ENCODE measurements at regions not wholly inside any gene's neighbourhood (a gene's known extent, or its start where the extent isn't known, plus 50 kb on each side); places are given as distances from the start of the nearest gene placed in this dataset.

- Histone ChIP-seq H3K56ac (replicated peaks; ENCODE audit: insufficient read length, low read depth, low read length) (no peak overlapping the region), H3K23me2 (ENCODE audit: low read depth, low read length) (no peaks in the 10 kb centered on the region; the same call in 1 of the 2 replicates), H3K4me1 (replicated peaks in 1 of 4; ENCODE audit: control insufficient read depth in 3 of 4, insufficient read depth in 4 of 4, low read length in 3 of 4) (no peaks in the 10 kb centered on the region), H2AFZ (ENCODE audit: low read length) (no peak overlapping the region), H2BK20ac (ENCODE audit: low read length) (no peak overlapping the region), H3K4me3 (ENCODE audit: extremely low read depth in 1 of 4, insufficient read depth in 2 of 4, low read depth in 3 of 4, low read length in 4 of 4) (no peak overlapping the region), H3K4me2 (ENCODE audit: insufficient read depth in 1 of 2, low read depth in 2 of 2, low read length in 2 of 2) (no peak overlapping the region), H2BK12ac (ENCODE audit: low read depth, low read length) (no peak overlapping the region), H3K9ac (replicated peaks in 1 of 4; ENCODE audit: extremely low read depth in 1 of 4, low read depth in 3 of 4, low read length in 3 of 4) (no peak overlapping the region), H4K91ac (replicated peaks; ENCODE audit: insufficient read length, low read length) (no peak overlapping the region), H4K20me1 (replicated peaks in 1 of 2; ENCODE audit: control insufficient read depth in 1 of 2, insufficient read depth in 2 of 2, low read length in 2 of 2) (no peaks in the 10 kb centered on the region), H3K9me3 (ENCODE audit: insufficient read depth in 2 of 2, low read depth in 1 of 2, low read length in 1 of 2) (peaks cover 0 to 4% of the 10 kb centered on the region in 2 experiments; a peak in 1 of 4 replicates), H2BK5ac (ENCODE audit: low read depth, low read length) (no peak overlapping the region), H3K18ac (ENCODE audit: extremely low read depth, low read length) (peak overlapping the region; percentile 27; the same call in 1 of the 2 replicates), H3K27ac (ENCODE audit: low read depth, low read length) (no peak overlapping the region), H3K27me3 (replicated peaks in 1 of 4; ENCODE audit: control insufficient read depth in 3 of 4, extremely low read depth in 1 of 4, insufficient read depth in 3 of 4, low read length in 3 of 4) (no peaks in the 10 kb centered on the region), H3K4ac (replicated peaks; ENCODE audit: insufficient read length, low read depth, low read length) (no peak overlapping the region), H3K14ac (ENCODE audit: insufficient read length) (no peak overlapping the region), H3K23ac (ENCODE audit: insufficient read length) (no peak overlapping the region), H3K79me2 (ENCODE audit: control insufficient read depth in 1 of 2, insufficient read depth in 2 of 2, low read length in 2 of 2) (no peaks in the 10 kb centered on the region), H3K36me3 (ENCODE audit: control insufficient read depth in 2 of 4, insufficient read depth in 4 of 4, low read length in 3 of 4) (no peaks in the 10 kb centered on the region), H3K79me1 (ENCODE audit: low read depth, low read length) (no peaks in the 10 kb centered on the region), H4K8ac (ENCODE audit: extremely low read depth, insufficient read depth, low read length) (no peak overlapping the region), H2BK15ac (ENCODE audit: low read length) (no peak overlapping the region), H2BK120ac (replicated peaks; ENCODE audit: low read depth, low read length) (no peak overlapping the region), H2AK5ac (ENCODE audit: low read depth, low read length) (no peak overlapping the region), H4K5ac (ENCODE audit: insufficient read length, low read depth, low read length) (no peak overlapping the region)
- 91% methylated on average over 12 of the region's 12 CpGs; no CpG with 5 or more reads in 1 of the 2 experiments for WGBS, 2 experiments (ENCODE audit: extremely low coverage in 1 of 2, insufficient coverage in 1 of 2, insufficient read length in 1 of 2, insufficient replicate concordance in 2 of 2, low coverage in 1 of 2, low lambda C conversion rate in 2 of 2, missing lambda C conversion rate in 1 of 2)
- no peak for FAIRE-seq
- POLR2A ChIA-PET (ENCODE audit: partially characterized antibody) = no interaction called here
- TF ChIP-seq SAP30 (IDR thresholded peaks at IDR 0.05; ENCODE audit: insufficient read depth, insufficient replicate concordance, low read length) (no peak), HDAC6 (IDR thresholded peaks at IDR 0.05; ENCODE audit: low read depth, low read length) (no peak)
- CTCF ChIA-PET (ENCODE audit: partially characterized antibody) = interaction anchor here (0.6 kb wide), 1 partner anchor 214 kb away, joined by 3 read pairs; no protein-coding TSS in a partner anchor
- DNase-seq (ENCODE audit: low read depth in 1 of 2, low spot score in 2 of 2) = no peak
Observed at GRCh38 chr13:42380420-42381164, 108.6 kb downstream of the AKAP11 start.

Measured in H1 (cell line).